ENCODE measurements at regions not wholly inside any gene's neighbourhood (a gene's known extent, or its start where the extent isn't known, plus 50 kb on each side); places are given as distances from the start of the nearest gene placed in this dataset.

- no peak for TF ChIP-seq CTCF (conservative IDR thresholded peaks at IDR 0.05; ENCODE audit: low read depth, low read length)
- no peak overlapping the region for H3K4me3 ChIP-seq (ENCODE audit: low read depth, low read length)
- no peak for DNase-seq (ENCODE audit: low read depth)
These were observed 72.7 kb upstream of the RNU6ATAC start for GRCh38 chr9:134236935-134237629.

- DNase-seq (ENCODE audit: low read depth), result no peak
- H3K4me3 ChIP-seq (ENCODE audit: low read depth, low read length), result no peak overlapping the region
- no peak for TF ChIP-seq CTCF (conservative IDR thresholded peaks at IDR 0.05; ENCODE audit: low read depth, low read length)
These were observed 73.4 kb upstream of the RNU6ATAC start for GRCh38 chr9:134237630-134238265.

- no peak for TF ChIP-seq CTCF (conservative IDR thresholded peaks at IDR 0.05; ENCODE audit: low read depth, low read length)
- DNase-seq (ENCODE audit: low read depth), result no peak
- no peak overlapping the region for H3K4me3 ChIP-seq (ENCODE audit: low read depth, low read length)
These were observed 75.0 kb upstream of the RNU6ATAC start for GRCh38 chr9:134239130-134239903.

DNA sequence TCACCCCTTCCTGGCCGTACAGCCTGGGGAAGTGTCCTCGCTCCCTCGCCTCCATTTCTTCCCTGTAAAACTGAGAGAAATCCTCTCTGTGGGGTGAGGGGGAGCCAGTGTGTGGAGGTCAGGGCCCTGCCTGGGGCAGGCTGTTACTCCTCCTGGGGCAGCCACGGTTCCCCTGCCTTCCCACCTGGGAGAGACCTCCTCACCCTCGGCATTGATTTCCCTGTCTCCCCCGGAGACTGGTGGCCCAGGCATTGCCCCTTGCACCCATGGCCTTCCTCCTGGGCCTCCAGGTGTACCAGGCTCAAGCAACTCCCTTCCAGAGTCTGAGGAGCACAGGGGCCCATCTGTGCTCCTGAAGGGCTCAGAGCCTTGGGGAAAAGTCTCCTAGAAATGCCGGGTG is 75.6 kb upstream of the RNU6ATAC start:
- no peak for TF ChIP-seq CTCF (conservative IDR thresholded peaks at IDR 0.05; ENCODE audit: low read depth, low read length)

GRCh38 chr9:134240361-134240760 is 76.0 kb upstream of the RNU6ATAC start:
- no peak for DNase-seq (ENCODE audit: low read depth)
- H3K4me3 ChIP-seq (ENCODE audit: low read depth, low read length), result no peak overlapping the region
- no peak for TF ChIP-seq CTCF (conservative IDR thresholded peaks at IDR 0.05; ENCODE audit: low read depth, low read length)

More for the DNA sequence above, 75.6 kb upstream of the RNU6ATAC start:
- H3K4me3 ChIP-seq (ENCODE audit: low read depth, low read length), result no peak overlapping the region
- no peak for DNase-seq (ENCODE audit: low read depth)

DNA sequence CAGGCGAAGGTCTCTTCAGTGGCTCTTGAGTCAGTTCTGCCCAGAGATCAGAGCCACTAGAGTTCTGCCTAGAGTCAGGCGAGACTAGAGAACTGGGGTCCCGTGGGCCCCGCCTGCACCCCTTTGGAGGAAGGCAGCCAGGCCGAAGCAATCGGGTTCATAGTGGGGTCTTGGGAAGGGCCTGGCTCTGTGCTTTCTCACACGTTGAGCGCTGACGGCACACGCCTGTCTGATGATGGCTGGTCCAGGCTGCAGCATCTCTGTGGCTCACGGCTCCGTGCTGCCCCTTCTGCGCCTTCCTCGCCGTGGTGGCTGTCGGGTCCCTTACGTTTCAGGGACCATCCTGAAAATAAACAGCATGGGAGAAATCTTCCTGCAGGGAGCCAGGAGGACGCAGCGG is 78.3 kb upstream of the RNU6ATAC start:
- no peak for TF ChIP-seq CTCF (conservative IDR thresholded peaks at IDR 0.05; ENCODE audit: low read depth, low read length)

More for the DNA sequence above, 78.3 kb upstream of the RNU6ATAC start:
- no peak overlapping the region for H3K4me3 ChIP-seq (ENCODE audit: low read depth, low read length)
- no peak for DNase-seq (ENCODE audit: low read depth)
